HG03097 (cell line): ENCODE measurements at regions not wholly inside any gene's neighbourhood (a gene's known extent, or its start where the extent isn't known, plus 50 kb on each side); places are given as distances from the start of the nearest gene placed in this dataset.
"Not testable (repeated sequence)": the region's sequence is repeated elsewhere in the genome, so short reads cannot be mapped to it uniquely, and the experiment has no call there.

Experiments used
- ATAC-seq: cut with Tn5 transposase; IDR thresholded peaks from one replicate; pipeline ENCODE4 v1.9.1; 2021; ENCODE audit not compliant: unreplicated experiment, low FRiP score

DNA sequence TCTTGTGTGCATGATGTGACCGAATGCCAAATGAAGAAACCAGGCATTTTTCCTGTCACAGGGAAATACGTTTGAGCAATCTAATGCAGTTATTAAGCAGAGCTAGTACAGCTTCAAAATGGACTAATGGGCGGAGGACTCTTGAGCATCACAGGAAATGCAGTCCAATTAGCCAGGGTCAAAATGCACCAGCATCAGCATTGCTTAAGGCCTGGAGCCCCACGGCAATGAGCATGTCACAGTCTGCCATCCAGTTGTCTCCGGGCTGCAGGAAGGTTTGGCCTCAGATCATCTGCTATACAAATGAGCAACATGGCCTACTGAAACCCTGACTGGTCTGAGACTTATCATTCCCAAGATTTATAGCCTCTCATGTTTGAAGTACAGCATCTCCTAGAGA lies 652.1 kb upstream of the SLC35B3 start:
- no peak for ATAC-seq

DNA sequence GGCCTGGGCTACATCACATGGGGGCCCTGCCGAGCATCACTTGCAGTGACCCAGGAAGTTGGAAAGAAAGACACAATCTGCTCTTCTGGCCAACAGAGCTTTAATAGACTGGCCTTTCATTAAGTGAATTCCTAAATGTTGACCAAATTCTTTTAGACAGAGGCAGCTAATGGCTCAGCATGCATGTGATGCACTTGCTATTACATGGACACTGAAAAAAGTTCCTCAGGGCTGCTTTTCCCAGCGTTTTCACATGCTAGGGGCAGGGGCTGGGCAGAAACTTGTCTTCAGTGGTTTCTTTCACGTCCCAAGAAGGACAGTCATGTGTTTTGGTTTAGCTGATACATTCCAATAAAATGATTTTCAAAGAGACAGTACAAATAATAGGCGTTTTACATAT lies 651.0 kb upstream of the SLC35B3 start:
- ATAC-seq = no peak

DNA sequence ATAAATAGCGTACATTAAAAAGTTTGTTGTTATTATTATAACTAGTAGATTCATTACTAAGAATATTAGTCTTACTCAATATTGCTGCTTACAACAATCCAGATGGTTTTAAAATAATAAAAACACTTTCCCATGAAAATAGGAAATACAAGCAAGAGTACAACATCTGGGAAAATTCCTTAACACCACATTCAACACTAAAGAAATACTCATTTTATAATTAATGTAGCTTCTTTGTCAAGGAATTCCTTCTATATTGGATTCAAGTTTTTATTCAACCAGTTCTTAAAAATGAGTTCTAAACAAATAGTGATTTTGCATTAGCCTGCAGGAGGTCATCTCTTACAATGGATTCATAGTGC lies 650.3 kb upstream of the SLC35B3 start:
- ATAC-seq = no peak

DNA sequence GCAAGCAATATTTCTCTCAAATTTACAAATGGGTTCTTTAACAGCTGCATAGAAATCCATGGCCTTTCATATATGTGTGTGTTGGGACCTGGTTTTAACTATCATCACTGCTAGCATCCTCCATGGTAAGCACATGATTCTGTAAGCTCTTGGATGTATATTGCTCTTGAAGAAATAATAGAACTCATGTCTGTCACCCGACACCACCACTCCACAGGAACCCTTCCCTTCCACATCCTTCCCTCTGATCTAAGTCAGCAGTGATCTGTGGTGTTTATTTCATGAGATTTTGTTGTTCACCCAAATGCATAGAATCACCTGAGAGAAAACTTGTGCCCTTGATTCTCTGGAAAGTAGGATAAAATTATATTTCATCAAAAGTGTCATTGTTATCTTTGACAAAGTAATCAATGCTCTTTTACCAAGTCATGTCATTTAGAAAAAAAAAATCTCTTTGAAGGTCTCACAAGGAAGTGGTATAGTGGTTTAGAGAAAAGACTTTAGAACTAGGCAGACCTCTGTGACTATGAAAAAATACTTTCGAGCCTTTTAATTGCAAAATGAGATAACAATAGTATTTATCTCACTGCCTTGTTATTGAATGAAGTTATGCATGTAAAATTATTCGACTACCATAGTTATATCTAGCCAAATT lies 649.8 kb upstream of the SLC35B3 start:
- no peak for ATAC-seq

DNA sequence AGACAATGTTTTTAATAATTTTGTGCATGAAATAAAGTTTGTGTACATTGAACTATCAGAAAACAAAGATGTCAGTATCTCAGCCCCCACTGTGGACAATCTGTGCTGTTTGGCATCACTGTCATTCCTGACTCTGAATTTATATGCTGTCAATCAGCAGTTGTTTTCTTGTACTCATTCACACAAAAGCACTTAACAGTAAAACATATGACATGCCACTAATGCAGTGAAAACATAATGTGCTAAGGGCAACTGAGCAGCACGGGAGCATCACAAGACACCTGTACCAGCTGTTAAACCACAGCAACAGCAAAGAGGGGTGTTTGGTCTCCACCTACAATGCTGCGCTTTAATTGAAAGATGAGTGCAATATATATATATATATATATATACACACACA lies 647.8 kb upstream of the SLC35B3 start:
- no peak for ATAC-seq

DNA sequence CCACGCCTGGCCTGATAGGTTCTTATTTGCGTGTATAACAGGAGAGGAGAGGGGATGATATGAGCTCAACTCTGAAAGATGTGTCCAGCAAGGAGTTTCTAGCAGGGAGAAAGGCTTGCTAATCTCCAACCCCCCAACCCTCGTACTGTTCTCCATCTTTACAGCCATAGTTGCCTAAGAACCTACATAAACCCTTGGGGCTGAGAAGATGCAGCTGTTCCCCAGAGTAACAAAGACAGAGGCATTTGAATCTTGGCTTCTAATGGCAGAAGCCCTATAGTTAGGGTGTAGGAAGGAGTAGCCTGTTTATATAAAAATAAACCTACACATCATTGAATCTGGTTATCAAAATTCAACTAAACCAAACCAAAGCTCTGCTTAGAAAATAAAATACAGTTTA lies 631.4 kb upstream of the SLC35B3 start:
- ATAC-seq = no peak

DNA sequence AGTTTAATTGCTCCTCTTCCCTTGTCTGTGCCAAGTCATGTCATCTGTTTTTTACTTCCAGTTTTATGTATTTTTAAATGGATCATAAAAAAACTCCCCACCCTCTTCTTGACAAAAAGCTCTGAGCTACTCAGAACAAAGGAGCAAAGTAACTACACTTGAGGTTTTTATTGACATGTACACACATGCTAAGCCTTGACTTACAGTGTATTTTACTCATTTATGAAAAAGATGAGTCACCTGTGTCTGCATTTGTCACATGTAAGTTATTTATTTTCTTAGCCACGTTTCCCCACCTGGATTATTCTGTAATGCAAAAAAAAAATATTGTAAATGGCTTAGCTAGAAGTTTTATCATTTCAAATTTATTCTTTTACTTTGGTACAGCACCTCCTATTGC lies 628.8 kb upstream of the SLC35B3 start:
- ATAC-seq = no peak

DNA sequence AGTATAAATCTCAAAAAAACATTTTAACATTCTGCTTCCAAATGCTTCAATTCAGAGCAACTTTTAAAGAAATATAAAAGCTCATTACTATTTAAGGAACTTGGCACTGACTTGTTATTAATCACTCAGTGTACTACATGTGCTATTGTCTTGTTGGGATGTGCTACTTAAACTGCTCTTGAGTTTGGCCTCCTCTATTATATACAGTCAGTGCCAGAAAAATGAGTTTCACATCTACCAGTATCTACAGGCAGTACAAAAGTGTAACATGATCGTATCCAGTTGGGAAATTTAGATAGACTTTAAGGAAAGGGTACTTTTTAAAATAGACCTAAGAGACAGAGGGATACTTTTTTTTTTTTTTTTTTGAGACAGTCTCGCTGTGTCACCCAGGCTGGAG lies 627.3 kb upstream of the SLC35B3 start:
- ATAC-seq = no peak

DNA sequence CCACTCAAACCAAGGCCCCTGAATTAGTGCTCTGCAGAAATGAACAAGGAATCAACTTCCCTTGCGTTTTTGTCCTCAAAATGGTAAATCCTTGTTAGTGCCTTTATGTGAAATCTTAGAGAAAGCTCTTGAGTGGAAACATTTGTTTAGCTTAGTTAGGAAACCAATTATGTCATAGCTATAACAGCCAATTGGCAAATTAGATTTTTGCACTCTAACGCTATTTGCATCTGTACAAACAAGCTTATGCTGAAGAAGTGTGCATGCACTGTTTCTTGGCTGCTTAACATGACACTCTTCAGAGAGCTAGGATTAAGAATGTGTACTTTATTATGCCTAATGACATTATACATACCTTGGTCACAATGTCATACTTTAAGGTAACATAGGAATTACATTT lies 622.6 kb upstream of the SLC35B3 start:
- no peak for ATAC-seq

DNA sequence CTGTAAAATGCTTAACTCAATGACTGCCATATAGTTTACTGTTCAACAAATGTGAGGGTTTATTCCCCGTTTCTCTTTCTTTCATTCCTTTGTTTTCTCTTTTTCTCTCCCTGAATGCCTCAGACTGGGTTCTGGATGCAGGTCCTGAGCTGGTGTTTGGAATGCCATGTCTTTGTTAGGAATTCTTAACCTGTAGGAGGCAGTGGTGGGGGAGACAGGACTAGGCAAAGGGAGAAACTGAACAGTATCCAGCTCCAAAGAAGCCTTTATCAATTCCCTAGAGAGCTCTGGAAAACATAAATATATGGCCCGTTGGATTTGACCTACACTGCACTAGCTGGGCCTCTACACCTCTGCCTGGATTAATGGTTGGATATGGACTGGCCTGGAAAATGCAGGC lies 621.2 kb upstream of the SLC35B3 start:
- ATAC-seq = no peak

DNA sequence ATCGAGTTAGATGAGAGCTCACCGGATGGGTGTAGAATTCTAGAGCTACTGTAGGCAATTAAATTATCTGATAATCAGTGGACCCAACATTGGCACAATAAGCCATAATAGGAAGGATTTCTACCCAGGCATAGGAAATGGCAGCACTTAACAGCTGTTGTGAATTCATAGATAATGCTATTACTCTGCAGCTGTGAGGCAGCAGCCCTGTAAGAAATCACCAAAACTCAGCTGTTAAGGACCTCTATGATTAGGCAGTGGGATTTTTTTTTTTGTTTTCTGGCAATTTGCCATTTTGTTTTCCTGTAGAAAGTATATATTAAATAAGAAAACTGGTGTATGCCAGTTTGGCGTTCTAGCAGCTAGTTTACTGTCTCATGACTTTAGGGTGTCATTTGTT lies 609.1 kb upstream of the SLC35B3 start:
- no peak for ATAC-seq

DNA sequence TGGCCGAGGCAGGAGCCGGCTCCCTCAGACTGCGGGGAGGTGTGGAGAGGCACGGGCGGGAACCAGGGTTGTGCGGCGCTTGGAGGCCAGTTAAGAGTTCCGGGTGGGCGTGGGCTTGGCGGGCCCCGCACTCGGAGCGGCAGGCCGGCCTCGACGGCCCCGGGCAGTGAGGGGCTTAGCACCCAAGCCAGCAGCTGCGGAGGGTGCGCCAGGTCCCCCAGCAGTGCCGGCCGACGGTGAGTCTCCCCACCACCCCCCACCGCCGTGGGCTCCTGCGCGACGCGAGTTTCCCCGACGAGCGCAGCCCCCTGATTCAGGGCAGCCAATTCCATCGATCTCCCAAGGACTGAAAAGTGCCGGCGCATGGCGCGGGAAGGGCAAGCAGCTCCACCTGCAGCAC lies 605.4 kb upstream of the SLC35B3 start:
- ATAC-seq = no peak

DNA sequence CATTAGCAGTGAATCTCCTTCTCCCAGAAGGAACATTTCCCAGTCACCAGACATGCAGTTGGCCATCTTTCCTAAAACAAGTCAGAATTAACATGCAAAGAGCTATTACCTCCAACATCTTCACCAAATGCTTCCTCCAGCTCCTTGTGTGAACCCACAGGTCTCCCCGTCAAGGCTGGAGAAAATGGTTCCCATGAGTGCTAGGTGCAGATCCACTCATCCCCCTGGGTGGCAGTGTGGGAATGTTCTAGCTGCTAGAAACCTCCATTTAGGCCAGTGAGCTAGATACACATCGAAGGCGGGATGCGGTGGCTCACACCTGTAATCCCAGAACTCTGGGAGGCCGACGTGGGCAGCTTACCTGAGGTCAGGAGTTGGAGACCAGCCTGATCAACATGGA lies 603.9 kb upstream of the SLC35B3 start:
- ATAC-seq = no peak

DNA sequence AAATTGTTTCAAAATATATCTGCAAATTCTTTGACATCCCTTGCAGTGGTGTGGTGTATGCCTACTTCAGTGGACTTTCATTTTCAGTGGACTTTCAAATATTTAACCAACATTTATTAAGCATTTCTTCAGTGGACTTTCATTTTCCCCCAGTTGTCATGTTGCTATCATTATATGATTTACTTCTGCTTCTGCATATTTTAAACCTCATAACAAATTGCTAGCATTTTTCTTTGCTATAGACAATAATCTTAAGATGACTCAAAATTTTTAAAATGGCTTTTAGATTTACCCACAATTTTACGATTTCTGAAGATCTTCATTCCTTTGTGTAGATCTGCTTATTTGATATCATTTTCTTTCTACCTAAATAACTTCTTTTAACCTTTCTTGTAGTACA lies 592.7 kb upstream of the SLC35B3 start:
- ATAC-seq = no peak

DNA sequence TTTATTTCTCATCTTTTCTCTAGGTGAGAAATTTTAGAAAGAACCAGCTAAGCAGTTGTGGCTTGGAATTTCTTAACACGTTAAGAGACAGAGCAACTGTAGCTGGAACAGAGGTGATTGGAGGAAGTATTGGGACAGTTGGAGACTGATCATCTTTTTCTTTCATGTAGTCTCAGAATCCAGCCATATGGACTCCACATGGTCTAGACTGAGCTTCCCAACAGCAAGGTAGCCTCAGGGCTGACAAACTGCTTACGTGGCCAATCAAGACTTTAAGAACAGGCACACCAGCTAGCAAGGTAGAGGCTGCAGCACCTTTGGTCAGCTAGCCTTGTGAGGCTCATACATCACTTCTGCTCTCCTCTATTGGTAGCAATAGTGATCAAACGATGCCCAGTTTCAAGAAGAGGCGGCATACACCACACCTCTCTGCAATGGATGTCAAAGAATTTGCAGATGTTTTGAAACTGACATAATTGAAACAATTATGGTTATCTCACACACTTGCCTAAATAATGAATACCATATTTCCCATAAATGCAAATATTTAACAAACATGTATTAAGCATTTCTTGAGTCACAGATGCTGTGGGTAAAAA lies 590.5 kb upstream of the SLC35B3 start:
- ATAC-seq = no peak

DNA sequence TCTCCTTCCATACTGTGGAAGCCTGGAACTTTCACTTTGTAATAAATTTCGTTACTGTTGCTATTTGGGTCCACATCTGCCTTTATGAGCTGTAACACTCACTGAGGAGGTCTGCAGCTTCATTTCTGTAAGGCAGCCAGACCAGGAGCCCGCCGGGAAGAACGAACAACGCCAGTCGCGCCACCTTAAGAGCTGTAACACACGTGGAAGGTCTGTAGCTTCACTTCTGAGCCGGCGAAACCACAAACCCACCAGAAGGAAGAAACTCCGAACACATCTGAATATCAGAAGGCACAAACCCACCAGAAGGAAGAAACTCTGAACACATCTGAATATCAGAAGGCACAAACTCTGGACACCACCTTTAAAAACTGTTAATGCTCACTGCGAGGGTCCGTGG lies 589.9 kb upstream of the SLC35B3 start:
- ATAC-seq = no peak

DNA sequence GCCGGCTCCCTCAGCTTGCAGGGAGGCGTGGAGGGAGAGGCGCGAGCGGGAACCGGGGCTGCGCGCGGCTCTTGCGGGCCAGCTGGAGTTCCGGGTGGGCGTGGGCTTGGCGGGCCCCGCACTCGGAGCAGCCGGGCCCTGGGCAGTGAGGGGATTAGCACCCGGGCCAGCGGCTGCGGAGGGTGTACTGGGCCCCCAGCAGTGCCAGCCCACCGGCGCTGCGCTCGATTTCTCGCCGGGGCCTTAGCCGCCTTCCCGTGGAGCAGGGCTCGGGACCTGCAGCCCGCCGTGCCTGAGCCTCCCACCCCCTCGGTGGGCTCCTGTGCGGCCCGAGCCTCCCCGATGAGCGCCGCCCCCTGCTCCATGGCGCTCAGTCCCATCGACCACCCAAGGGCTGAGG lies 588.9 kb upstream of the SLC35B3 start:
- not testable (repeated sequence) for ATAC-seq

DNA sequence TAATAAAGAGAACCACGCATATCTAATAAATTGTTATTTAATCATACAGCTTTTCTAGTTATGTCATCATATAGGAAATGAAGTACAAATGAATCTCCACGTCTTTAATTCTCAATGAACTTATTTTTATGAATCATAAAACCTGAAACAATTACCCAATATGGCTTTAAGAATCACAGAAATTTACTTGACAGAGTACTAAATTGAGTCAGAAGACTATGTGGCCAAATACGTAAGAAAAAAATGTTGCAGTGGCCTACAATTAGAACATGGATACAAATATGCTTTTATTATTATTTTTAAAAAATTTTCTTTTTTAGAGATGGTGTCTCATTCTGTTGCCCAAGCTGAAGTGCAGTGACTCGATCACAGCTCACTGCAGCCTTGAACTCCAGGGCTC lies 584.7 kb upstream of the SLC35B3 start:
- no peak for ATAC-seq

DNA sequence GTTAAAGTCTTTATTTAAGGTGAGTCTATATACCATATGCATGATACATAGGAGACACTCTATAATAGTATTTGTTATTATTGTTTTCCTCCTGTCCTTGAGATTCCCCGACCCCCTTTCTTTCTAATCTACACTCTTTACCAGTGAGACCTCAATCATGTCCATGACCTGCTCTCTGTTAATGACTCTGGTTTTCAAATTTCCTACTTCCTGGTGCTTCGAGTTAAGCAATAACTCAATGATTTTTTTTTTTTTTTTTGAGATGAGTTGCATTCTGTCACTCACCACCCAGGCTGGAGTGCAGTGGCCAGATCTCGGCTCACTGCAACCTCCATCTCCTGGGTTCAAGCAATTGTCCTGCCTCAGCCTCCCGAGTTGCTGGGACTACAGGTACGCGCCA lies 574.6 kb upstream of the SLC35B3 start:
- ATAC-seq = no peak

DNA sequence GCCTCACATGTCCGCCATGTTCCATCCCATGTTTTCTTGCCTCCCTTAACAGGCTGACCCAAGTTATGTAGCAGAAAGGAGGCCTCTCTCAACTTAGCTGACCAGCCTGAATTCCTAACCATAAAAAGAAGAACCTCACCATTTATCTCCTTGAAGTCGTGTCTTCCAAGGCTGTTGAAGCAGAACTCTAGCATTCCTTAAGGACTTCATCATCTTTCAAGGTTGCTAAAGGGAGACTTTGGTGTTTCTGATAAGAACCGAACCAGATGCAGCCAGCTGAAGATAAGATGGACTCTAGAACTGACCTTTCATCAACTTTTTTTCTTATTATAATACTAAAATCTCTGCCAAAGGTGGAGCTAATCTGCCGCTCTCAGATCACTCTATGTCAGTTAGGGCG lies 571.7 kb upstream of the SLC35B3 start:
- ATAC-seq = no peak

DNA sequence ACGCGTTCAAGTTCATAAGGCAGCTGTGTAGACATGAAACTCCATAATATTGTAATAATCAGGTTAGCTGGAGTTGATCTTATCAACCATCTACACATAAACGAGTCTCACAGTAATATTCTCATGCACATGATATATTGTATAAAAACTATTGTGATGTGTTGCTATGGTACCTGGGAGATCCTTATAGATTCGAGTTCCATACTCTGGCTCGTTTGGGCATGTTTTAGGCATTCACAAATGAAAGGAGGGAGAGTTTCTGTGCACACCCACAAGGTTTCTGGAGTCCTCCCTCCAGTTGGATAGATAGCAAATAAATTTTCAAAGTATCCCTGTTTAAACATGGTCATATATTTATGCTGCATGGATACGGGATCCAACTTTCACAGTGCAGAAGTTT lies 567.5 kb upstream of the SLC35B3 start:
- ATAC-seq = no peak

DNA sequence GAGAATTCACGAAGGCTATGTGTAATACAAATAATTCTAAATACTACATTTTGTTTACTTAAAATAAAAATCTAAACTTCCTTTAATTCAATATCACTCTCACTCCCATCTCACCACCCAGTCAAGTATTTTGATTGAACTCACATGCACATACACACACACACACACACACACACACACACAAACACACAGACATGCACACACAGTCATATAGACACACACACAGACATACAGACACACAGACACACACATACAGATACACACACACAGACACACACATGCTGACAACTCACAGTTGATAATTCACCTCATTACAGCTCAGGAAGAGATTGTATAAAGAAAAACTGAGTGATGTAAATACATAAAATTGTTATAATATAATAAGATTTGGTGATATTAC lies 559.8 kb upstream of the SLC35B3 start:
- ATAC-seq = no peak

DNA sequence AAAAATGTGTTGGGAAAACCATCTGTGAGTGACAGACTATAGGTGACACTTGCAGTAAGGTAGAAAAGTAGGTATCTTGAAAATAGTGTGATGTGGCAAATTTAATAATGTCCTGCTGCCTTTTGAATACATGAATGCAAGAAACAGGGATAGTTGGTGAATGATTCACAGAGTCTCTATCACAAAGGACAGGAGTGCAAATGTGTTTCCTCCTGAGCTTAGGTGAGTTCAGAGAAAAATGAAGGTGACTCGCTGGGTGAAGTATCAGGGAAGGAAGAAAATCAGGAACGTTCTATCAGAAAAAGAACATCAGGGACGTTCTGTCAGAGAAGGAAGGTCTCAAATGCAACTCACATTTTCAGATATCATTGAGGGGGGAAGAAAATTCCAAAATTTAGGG lies 557.8 kb upstream of the SLC35B3 start:
- ATAC-seq = no peak
